Nephron (organoid): ENCODE measurements at regions not wholly inside any gene's neighbourhood (a gene's known extent, or its start where the extent isn't known, plus 50 kb on each side); places are given as distances from the start of the nearest gene placed in this dataset.

ENCODE experiments used
- H3K27ac Mint-ChIP-seq, 3 experiments: 2 replicates each; pipeline ENCODE4 v1.8.0; 2020; ENCODE audit warnings: mixed read lengths in 3 of 3, mild to moderate bottlenecking in 2 of 3, moderate library complexity in 1 of 3
- H3K27me3 Mint-ChIP-seq: 2 replicates; pipeline ENCODE4 v1.8.0; 2021; ENCODE audit warnings: low read depth, mild to moderate bottlenecking, moderate library complexity, mixed read lengths
- H3K36me3 Mint-ChIP-seq: 2 replicates; pipeline ENCODE4 v1.8.0; 2020; ENCODE audit warnings: low read depth, mixed read lengths
- H3K4me1 Mint-ChIP-seq: 2 replicates; pipeline ENCODE4 v1.8.0; 2020; ENCODE audit warnings: mixed read lengths
- H3K4me3 Mint-ChIP-seq, 3 experiments: 2 replicates each; pipeline ENCODE4 v1.8.0; 2020; ENCODE audit warnings: mild to moderate bottlenecking in 3 of 3, mixed read lengths in 3 of 3, moderate library complexity in 2 of 3
- H3K9me3 Mint-ChIP-seq: 2 replicates; pipeline ENCODE4 v1.8.0; 2020; ENCODE audit warnings: mixed read lengths
- TF ChIP-seq, protein P1 (sequence below), 3 experiments: fragments of 200-600 bp; sonication (generic); IDR thresholded peaks; one replicate each; pipeline ENCODE4 v1.5.0; 2021; ENCODE audit warnings: antibody characterized with exemption in 3 of 3; ENCODE audit not compliant: unreplicated experiment in 3 of 3

GRCh38 chr12:78787576-78787975 is 77.0 kb upstream of the SYT1 start:
- H3K4me3 Mint-ChIP-seq: no peak overlapping the region
- H3K9me3 Mint-ChIP-seq: no peaks in the 10 kb centered on the region
- no peaks in the 10 kb centered on the region for H3K36me3 Mint-ChIP-seq
- no peaks in the 10 kb centered on the region for H3K27me3 Mint-ChIP-seq
- no peak overlapping the region for H3K27ac Mint-ChIP-seq
- H3K4me1 Mint-ChIP-seq: peaks cover 4% of the 10 kb centered on the region
- TF ChIP-seq, protein P1, sequence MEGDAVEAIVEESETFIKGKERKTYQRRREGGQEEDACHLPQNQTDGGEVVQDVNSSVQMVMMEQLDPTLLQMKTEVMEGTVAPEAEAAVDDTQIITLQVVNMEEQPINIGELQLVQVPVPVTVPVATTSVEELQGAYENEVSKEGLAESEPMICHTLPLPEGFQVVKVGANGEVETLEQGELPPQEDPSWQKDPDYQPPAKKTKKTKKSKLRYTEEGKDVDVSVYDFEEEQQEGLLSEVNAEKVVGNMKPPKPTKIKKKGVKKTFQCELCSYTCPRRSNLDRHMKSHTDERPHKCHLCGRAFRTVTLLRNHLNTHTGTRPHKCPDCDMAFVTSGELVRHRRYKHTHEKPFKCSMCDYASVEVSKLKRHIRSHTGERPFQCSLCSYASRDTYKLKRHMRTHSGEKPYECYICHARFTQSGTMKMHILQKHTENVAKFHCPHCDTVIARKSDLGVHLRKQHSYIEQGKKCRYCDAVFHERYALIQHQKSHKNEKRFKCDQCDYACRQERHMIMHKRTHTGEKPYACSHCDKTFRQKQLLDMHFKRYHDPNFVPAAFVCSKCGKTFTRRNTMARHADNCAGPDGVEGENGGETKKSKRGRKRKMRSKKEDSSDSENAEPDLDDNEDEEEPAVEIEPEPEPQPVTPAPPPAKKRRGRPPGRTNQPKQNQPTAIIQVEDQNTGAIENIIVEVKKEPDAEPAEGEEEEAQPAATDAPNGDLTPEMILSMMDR (IDR thresholded peaks at IDR 0.05; ENCODE audit: unreplicated experiment in 3 of 3): no peak

DNA sequence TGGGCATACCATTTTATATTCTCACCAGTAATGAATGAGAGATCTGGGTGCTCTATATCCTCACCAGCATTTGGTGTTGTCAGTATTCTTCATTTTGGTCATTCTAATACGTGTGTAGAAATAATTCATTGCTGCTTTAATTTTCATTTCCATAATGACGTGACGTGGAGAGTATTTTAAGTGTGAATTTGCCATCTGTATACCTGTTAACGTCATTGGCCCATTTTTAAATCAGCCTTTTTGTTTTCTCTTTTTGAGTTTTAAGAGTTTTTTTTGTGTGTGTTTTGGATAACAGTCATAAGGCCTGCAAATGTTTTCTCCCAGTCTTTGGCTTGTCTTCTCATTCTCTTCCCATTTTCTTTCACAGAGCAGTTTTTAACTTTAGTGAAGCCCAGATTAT is 74.4 kb upstream of the SYT1 start:
- H3K27me3 Mint-ChIP-seq: no peaks in the 10 kb centered on the region
- H3K27ac Mint-ChIP-seq: no peak overlapping the region
- H3K4me3 Mint-ChIP-seq: no peak overlapping the region
- H3K4me1 Mint-ChIP-seq: peaks cover 4% of the 10 kb centered on the region
- TF ChIP-seq, protein P1 (IDR thresholded peaks at IDR 0.05; ENCODE audit: unreplicated experiment in 3 of 3): no peak
- H3K36me3 Mint-ChIP-seq: no peaks in the 10 kb centered on the region
- H3K9me3 Mint-ChIP-seq: peaks cover 9% of the 10 kb centered on the region

DNA sequence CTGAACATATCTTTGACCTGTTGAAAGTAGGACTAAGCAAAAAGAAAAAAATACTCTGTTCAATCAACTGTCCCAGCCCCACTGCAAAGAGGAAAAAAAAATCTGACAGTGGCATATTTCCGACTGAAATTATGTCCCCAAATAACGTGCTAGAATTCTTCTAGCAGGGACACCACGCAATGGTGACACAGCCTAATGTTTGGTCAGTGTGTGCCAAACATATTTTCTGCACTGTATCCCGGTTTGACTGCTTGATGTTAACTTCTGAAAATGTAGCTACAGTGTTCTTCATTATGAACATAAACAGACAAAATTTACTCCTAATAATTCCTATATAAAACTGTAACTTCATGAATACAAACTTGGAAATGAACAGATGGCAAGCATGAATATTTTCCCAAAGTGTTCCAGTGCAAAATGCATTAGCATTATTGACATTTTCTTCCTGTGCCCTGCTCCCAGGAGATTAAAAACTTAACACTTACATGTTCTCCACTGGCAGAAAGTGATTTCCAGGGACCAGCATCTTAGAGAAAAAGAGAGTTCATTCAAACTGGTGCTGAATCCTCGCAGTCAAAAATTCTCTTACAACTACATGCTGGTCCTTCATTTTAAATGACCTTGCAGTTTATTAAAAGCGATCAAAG is 72.4 kb upstream of the SYT1 start:
- Mint-ChIP-seq H3K4me3 (no peak overlapping the region), H3K27me3 (no peaks in the 10 kb centered on the region), H3K36me3 (peaks cover 4% of the 10 kb centered on the region), H3K4me1 (peaks cover 4% of the 10 kb centered on the region), H3K9me3 (peaks cover 15% of the 10 kb centered on the region), H3K27ac (no peak overlapping the region)
- TF ChIP-seq, protein P1 (IDR thresholded peaks at IDR 0.05; ENCODE audit: unreplicated experiment in 3 of 3): no peak

DNA sequence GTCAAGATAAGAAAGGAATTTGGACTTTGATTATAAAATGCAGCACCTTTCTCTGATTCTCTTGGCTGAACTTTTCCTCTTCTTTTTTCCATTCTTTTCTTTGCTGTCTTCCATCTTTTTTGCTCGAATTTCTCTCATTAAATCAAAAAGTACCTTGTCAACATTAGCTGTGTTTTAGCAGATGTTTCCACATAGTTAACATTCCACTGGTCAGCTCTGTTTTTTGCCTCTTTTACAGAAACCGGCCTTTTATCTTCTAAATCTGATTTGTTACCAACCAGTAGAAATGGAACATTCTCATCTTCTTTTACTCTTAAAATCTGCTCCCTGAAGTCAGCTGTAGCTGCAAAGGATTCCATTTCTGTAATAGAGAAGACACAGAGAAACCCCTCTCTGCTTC is 71.1 kb upstream of the SYT1 start:
- Mint-ChIP-seq H3K36me3 (peaks cover 4% of the 10 kb centered on the region), H3K27ac (peak overlapping the region in 2 of 3 experiments; percentile 18 to 36), H3K9me3 (peaks cover 15% of the 10 kb centered on the region), H3K4me1 (peaks cover under 1% of the 10 kb centered on the region), H3K4me3 (no peak overlapping the region), H3K27me3 (no peaks in the 10 kb centered on the region)
- TF ChIP-seq, protein P1 (IDR thresholded peaks at IDR 0.05; ENCODE audit: unreplicated experiment in 3 of 3): no peak

GRCh38 chr12:78793982-78794381 is 70.6 kb upstream of the SYT1 start:
- TF ChIP-seq, protein P1 (IDR thresholded peaks at IDR 0.05; ENCODE audit: unreplicated experiment in 3 of 3): no peak
- Mint-ChIP-seq H3K9me3 (peaks cover 15% of the 10 kb centered on the region), H3K27me3 (no peaks in the 10 kb centered on the region), H3K36me3 (peaks cover 4% of the 10 kb centered on the region), H3K27ac (no peak overlapping the region), H3K4me1 (no peaks in the 10 kb centered on the region), H3K4me3 (no peak overlapping the region)

GRCh38 chr12:78795934-78796445 is 68.6 kb upstream of the SYT1 start:
- Mint-ChIP-seq H3K4me1 (no peaks in the 10 kb centered on the region), H3K27ac (no peak overlapping the region), H3K36me3 (peaks cover 4% of the 10 kb centered on the region), H3K9me3 (peaks cover 15% of the 10 kb centered on the region), H3K27me3 (no peaks in the 10 kb centered on the region), H3K4me3 (no peak overlapping the region)
- TF ChIP-seq, protein P1 (IDR thresholded peaks at IDR 0.05; ENCODE audit: unreplicated experiment in 3 of 3): no peak
